ENCODE measurements at regions not wholly inside any gene's neighbourhood (a gene's known extent, or its start where the extent isn't known, plus 50 kb on each side); places are given as distances from the start of the nearest gene placed in this dataset.

GRCh38 chr5:101142102-101142501 lies 239.0 kb upstream of the ST8SIA4 start:
- no peak for TF ChIP-seq SIN3A (IDR thresholded peaks at IDR 0.05; ENCODE audit: borderline replicate concordance, insufficient read depth, low read length)

GRCh38 chr5:101136454-101136853 lies 233.4 kb upstream of the ST8SIA4 start:
- no peak for TF ChIP-seq POLR2AphosphoS5 (IDR thresholded peaks at IDR 0.05; ENCODE audit: low read depth, low read length)
- no peak for TF ChIP-seq SIN3A (IDR thresholded peaks at IDR 0.05; ENCODE audit: borderline replicate concordance, insufficient read depth, low read length)
- no peak for TF ChIP-seq FOXP2 (optimal IDR thresholded peaks at IDR 0.05; ENCODE audit: borderline replicate concordance, extremely low read depth, extremely low read length, insufficient read depth)
- no peak for TF ChIP-seq REST (IDR thresholded peaks at IDR 0.05; ENCODE audit: insufficient read depth in 1 of 2, low read depth in 2 of 2, low read length in 2 of 2)
- no peak for TF ChIP-seq TAF1 (IDR thresholded peaks at IDR 0.05; ENCODE audit: borderline replicate concordance, insufficient read depth, low read length)

- TF ChIP-seq REST (IDR thresholded peaks at IDR 0.05; ENCODE audit: insufficient read depth in 1 of 2, low read depth in 2 of 2, low read length in 2 of 2) (no peak), TAF1 (IDR thresholded peaks at IDR 0.05; ENCODE audit: borderline replicate concordance, insufficient read depth, low read length) (no peak), SIN3A (IDR thresholded peaks at IDR 0.05; ENCODE audit: borderline replicate concordance, insufficient read depth, low read length) (no peak), POLR2AphosphoS5 (IDR thresholded peaks at IDR 0.05; ENCODE audit: low read depth, low read length) (no peak), FOXP2 (optimal IDR thresholded peaks at IDR 0.05; ENCODE audit: borderline replicate concordance, extremely low read depth, extremely low read length, insufficient read depth) (no peak)
Measured at GRCh38 chr5:101123363-101123762, 220.3 kb upstream of the ST8SIA4 start.

- TF ChIP-seq REST (IDR thresholded peaks at IDR 0.05; ENCODE audit: insufficient read depth in 1 of 2, low read depth in 2 of 2, low read length in 2 of 2): no peak
- no peak for TF ChIP-seq TAF1 (IDR thresholded peaks at IDR 0.05; ENCODE audit: borderline replicate concordance, insufficient read depth, low read length)
- TF ChIP-seq FOXP2 (optimal IDR thresholded peaks at IDR 0.05; ENCODE audit: borderline replicate concordance, extremely low read depth, extremely low read length, insufficient read depth): no peak
- no peak for TF ChIP-seq SIN3A (IDR thresholded peaks at IDR 0.05; ENCODE audit: borderline replicate concordance, insufficient read depth, low read length)
- no peak for TF ChIP-seq POLR2AphosphoS5 (IDR thresholded peaks at IDR 0.05; ENCODE audit: low read depth, low read length)
Measured at GRCh38 chr5:101112645-101113044, 209.6 kb upstream of the ST8SIA4 start.

- TF ChIP-seq TAF1 (IDR thresholded peaks at IDR 0.05; ENCODE audit: borderline replicate concordance, insufficient read depth, low read length): no peak
- TF ChIP-seq POLR2AphosphoS5 (IDR thresholded peaks at IDR 0.05; ENCODE audit: low read depth, low read length): no peak
Measured at GRCh38 chr5:101103874-101104273, 200.8 kb upstream of the ST8SIA4 start.

- TF ChIP-seq TAF1 (IDR thresholded peaks at IDR 0.05; ENCODE audit: borderline replicate concordance, insufficient read depth, low read length): no peak
- TF ChIP-seq FOXP2 (optimal IDR thresholded peaks at IDR 0.05; ENCODE audit: borderline replicate concordance, extremely low read depth, extremely low read length, insufficient read depth): no peak
- TF ChIP-seq SIN3A (IDR thresholded peaks at IDR 0.05; ENCODE audit: borderline replicate concordance, insufficient read depth, low read length): no peak
- no peak for TF ChIP-seq REST (IDR thresholded peaks at IDR 0.05; ENCODE audit: insufficient read depth in 1 of 2, low read depth in 2 of 2, low read length in 2 of 2)
- no peak for TF ChIP-seq POLR2AphosphoS5 (IDR thresholded peaks at IDR 0.05; ENCODE audit: low read depth, low read length)
Measured at GRCh38 chr5:101102506-101102905, 199.4 kb upstream of the ST8SIA4 start.
